A549 (cell line): ENCODE measurements at regions not wholly inside any gene's neighbourhood (a gene's known extent, or its start where the extent isn't known, plus 50 kb on each side); places are given as distances from the start of the nearest gene placed in this dataset.

Source experiments
- CHD4 ChIP-seq: fragments of 200-600 bp; sonication (generic); IDR thresholded peaks from 2 replicates; pipeline ENCODE4 v1.6.1; 2016; ENCODE audit warnings: antibody characterized with exemption, mild to moderate bottlenecking, borderline replicate concordance
- HDAC2 ChIP-seq: fragments of 200-600 bp; sonication (generic); IDR thresholded peaks from 2 replicates; pipeline ENCODE4 v1.6.1; 2016
- RAD21 ChIP-seq, 2 experiments: fragments of >200 bp in 1 of 2; sonication (Bioruptor Twin) in 1 of 2; formaldehyde crosslinking in 1 of 2; IDR thresholded peaks in 1 of 2; conservative IDR thresholded peaks in 1 of 2; 2 replicates in 1 of 2; 3 replicates in 1 of 2; pipeline ENCODE4 v1.6.1; 2012 to 2018; ENCODE audit warnings: inconsistent platforms in 1 of 2
- SREBF2 ChIP-seq: fragments of 450-650 bp; IDR thresholded peaks from 2 replicates; pipeline ENCODE4 v1.6.1; 2014; ENCODE audit warnings: mild to moderate bottlenecking, moderate library complexity
- TF ChIP-seq, protein P1 (sequence below): fragments of >200 bp; sonication (Bioruptor Twin); formaldehyde crosslinking; IDR thresholded peaks from 3 replicates; pipeline ENCODE4 v1.5.1; 2016
- TF ChIP-seq, protein P2 (sequence below): IDR thresholded peaks from 2 replicates; pipeline ENCODE4 v1.6.1; 2012
- TF ChIP-seq, protein P3 (sequence below): fragments of 250-450 bp; sonication (Bioruptor Pico); IDR thresholded peaks from 2 replicates; pipeline ENCODE4 v1.5.0; 2020; ENCODE audit warnings: low read depth, mild to moderate bottlenecking, moderate library complexity

DNA sequence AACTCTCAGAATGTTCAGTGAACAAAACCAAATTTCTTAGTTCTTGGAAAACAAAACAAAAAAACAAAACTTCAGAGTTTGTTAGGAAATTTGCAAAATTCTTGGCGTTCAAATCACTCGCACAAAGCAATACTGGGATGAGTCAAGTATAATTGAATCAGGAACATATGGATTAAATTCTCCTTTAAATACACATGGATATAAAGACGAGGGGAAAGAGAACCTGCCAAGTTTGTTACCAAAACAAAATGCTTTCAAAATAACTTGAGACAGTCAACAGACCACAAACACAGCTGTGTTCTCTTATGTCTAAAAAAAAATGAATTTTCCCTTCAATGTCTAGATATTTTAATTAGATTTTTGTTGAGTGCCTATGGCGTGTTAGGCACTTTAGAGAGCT, 93.5 kb upstream of the MPP7 start:
- TF ChIP-seq RAD21 (conservative IDR thresholded peaks at IDR 0.05 in 1 of 2, IDR thresholded peaks at IDR 0.05 in 1 of 2), result no peak
- TF ChIP-seq CHD4, result no peak
- TF ChIP-seq, protein P1, sequence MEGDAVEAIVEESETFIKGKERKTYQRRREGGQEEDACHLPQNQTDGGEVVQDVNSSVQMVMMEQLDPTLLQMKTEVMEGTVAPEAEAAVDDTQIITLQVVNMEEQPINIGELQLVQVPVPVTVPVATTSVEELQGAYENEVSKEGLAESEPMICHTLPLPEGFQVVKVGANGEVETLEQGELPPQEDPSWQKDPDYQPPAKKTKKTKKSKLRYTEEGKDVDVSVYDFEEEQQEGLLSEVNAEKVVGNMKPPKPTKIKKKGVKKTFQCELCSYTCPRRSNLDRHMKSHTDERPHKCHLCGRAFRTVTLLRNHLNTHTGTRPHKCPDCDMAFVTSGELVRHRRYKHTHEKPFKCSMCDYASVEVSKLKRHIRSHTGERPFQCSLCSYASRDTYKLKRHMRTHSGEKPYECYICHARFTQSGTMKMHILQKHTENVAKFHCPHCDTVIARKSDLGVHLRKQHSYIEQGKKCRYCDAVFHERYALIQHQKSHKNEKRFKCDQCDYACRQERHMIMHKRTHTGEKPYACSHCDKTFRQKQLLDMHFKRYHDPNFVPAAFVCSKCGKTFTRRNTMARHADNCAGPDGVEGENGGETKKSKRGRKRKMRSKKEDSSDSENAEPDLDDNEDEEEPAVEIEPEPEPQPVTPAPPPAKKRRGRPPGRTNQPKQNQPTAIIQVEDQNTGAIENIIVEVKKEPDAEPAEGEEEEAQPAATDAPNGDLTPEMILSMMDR, result no peak
- TF ChIP-seq, protein P2, sequence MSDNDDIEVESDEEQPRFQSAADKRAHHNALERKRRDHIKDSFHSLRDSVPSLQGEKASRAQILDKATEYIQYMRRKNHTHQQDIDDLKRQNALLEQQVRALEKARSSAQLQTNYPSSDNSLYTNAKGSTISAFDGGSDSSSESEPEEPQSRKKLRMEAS, result no peak
- no peak for TF ChIP-seq HDAC2
- TF ChIP-seq, protein P3, sequence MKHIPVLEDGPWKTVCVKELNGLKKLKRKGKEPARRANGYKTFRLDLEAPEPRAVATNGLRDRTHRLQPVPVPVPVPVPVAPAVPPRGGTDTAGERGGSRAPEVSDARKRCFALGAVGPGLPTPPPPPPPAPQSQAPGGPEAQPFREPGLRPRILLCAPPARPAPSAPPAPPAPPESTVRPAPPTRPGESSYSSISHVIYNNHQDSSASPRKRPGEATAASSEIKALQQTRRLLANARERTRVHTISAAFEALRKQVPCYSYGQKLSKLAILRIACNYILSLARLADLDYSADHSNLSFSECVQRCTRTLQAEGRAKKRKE, result no peak
- no peak for TF ChIP-seq SREBF2
